Activated naive CD4-positive, alpha-beta T cell treated with anti-CD3 and anti-CD28 coated beads, Interleukin-2, amount 10 ng/mL, durations not matched to agents 7 days and 5 days (primary cell): ENCODE measurements at regions not wholly inside any gene's neighbourhood (a gene's known extent, or its start where the extent isn't known, plus 50 kb on each side); places are given as distances from the start of the nearest gene placed in this dataset.

Experiments
- CTCF ChIA-PET: fragments of 350-600 bp; sonication (Branson Sonifier 250); formaldehyde crosslinking; loops from one replicate; lab custom pipeline; 2021; ENCODE audit warnings: antibody characterized with exemption; lab: Charles Lee
- DNase-seq: peaks from one replicate; pipeline ENCODE4 v3.0.0-alpha.2; 2020
- H3K27ac Mint-ChIP-seq: one replicate; pipeline ENCODE4 v1.8.0; 2021; ENCODE audit warnings: mild to moderate bottlenecking, moderate library complexity, mixed read lengths
- H3K27me3 Mint-ChIP-seq: one replicate; pipeline ENCODE4 v1.8.0; 2021; ENCODE audit warnings: mild to moderate bottlenecking, mixed read lengths
- H3K36me3 Mint-ChIP-seq: one replicate; pipeline ENCODE4 v1.8.0; 2021; ENCODE audit warnings: mixed read lengths
- H3K4me1 Mint-ChIP-seq: one replicate; pipeline ENCODE4 v1.8.0; 2021; ENCODE audit warnings: mixed read lengths
- H3K4me3 Mint-ChIP-seq: one replicate; pipeline ENCODE4 v1.8.0; 2021; ENCODE audit warnings: mild to moderate bottlenecking, moderate library complexity, mixed read lengths
- H3K9me3 Mint-ChIP-seq: one replicate; pipeline ENCODE4 v1.8.0; 2021; ENCODE audit warnings: mixed read lengths

DNA sequence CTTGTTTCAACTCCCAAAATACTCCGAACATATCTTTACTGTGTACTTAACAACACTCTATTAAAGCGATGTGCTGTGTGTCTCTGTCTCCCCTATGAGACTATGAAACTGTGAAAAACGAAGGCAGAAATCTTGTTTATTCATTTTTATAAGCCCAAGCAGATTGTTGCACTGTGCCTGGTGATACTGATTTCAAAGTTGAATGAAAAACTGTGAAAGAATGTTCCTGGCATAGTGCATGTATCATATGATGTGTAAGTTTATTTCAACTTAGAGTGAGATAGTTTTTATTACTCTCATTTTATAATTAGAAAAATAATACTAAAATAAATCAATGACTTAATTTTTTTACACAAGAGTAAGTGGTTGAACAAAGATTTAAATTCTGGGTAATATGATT is 471.9 kb upstream of the PCDH15 start:
- H3K4me3 Mint-ChIP-seq: no peak overlapping the region
- no peak for DNase-seq
- CTCF ChIA-PET: no interaction called here
- H3K36me3 Mint-ChIP-seq: no peaks in the 10 kb centered on the region
- no peaks in the 10 kb centered on the region for H3K27me3 Mint-ChIP-seq
- no peaks in the 10 kb centered on the region for H3K4me1 Mint-ChIP-seq
- H3K9me3 Mint-ChIP-seq: peaks cover 2% of the 10 kb centered on the region
- no peak overlapping the region for H3K27ac Mint-ChIP-seq

DNA sequence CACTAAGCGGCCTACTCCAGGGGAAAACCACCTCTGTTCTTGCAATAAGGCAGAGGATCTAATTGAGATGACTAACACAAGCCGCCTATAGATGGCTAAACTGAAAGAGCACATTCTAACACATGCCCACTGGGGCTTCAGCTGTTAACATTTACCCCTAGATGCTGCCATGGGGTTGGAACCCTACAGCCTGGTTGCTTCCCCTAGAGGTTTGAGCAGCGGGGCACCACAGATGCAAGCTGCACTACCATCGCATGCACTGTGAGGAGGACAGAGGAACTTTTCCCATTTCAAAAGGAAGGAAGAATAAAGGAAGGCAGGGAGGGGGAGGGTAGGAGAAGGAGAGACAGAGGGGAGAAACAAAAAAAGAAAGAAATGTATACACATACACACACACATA is 465.8 kb upstream of the PCDH15 start:
- Mint-ChIP-seq H3K4me3 (no peak overlapping the region), H3K27ac (no peak overlapping the region), H3K36me3 (no peaks in the 10 kb centered on the region), H3K4me1 (no peaks in the 10 kb centered on the region), H3K9me3 (peaks cover 2% of the 10 kb centered on the region), H3K27me3 (no peaks in the 10 kb centered on the region)
- CTCF ChIA-PET: no interaction called here
- no peak for DNase-seq

DNA sequence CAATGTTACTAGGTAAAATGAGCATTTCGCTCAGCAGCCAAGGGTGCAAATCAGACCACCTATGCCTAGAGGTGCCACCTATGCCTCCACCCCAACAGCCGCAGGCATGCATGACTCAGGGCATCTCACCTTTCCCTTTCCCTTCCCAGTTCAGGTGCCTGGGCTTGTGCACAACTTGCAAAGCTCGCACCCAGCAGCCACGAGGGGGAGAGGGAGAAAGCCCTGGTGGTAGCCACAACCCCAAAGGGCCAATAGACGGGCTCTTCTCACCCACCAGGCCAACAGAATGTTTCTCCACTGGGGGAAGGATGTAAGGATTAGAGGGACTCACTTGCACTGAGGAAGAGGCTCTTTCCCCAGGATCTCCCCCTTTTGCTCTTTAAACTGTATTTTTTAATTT is 462.3 kb upstream of the PCDH15 start:
- Mint-ChIP-seq H3K27me3 (no peaks in the 10 kb centered on the region), H3K27ac (no peak overlapping the region), H3K9me3 (peaks cover 6% of the 10 kb centered on the region), H3K36me3 (no peaks in the 10 kb centered on the region), H3K4me1 (no peaks in the 10 kb centered on the region), H3K4me3 (no peak overlapping the region)
- CTCF ChIA-PET: no interaction called here
- DNase-seq: no peak

DNA sequence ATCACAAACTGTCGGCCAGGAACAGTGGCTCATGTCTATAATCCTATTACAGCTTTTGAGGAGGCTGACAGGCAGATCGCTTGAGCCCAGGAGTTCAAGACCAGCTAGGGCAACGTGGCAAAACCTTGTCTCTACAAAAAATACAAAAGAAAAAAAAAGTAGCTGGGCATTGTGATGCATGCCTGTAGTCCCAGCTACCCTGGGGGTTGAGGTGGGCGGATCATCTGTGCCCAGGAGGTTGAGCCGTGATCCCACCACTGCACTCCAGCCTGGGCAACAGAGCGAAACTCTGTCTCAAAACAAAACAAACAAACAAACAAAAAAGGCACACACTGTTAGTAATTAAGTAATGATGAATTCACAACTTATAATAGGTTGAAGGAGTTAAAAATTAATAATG is 441.5 kb upstream of the PCDH15 start:
- CTCF ChIA-PET: no interaction called here

DNA sequence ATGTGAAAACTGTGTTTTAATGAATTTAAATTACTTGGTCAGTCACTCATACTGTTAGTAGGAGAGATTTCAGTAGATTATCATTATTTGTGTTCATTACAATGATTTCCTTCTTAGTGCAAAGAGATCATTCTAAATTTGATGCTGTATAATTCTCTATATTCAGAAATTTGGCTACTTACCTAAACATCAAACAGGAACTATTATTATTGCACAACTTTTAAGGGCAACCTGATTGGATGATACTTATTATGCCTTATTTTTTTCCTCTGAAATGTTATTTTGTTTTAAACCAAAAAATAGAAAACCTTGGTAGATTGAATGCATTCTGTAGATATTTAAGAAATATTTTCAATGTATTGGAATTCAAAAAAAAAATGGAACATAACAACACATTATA is 436.4 kb upstream of the PCDH15 start:
- Mint-ChIP-seq H3K27me3 (no peaks in the 10 kb centered on the region), H3K4me1 (no peaks in the 10 kb centered on the region), H3K4me3 (no peak overlapping the region), H3K9me3 (no peaks in the 10 kb centered on the region), H3K27ac (no peak overlapping the region), H3K36me3 (no peaks in the 10 kb centered on the region)
- CTCF ChIA-PET: no interaction called here
- DNase-seq: no peak

More for the DNA sequence above, 441.5 kb upstream of the PCDH15 start:
- Mint-ChIP-seq H3K4me3 (no peak overlapping the region), H3K36me3 (no peaks in the 10 kb centered on the region), H3K27ac (no peak overlapping the region), H3K27me3 (no peaks in the 10 kb centered on the region), H3K9me3 (no peaks in the 10 kb centered on the region), H3K4me1 (no peaks in the 10 kb centered on the region)
- DNase-seq: no peak

DNA sequence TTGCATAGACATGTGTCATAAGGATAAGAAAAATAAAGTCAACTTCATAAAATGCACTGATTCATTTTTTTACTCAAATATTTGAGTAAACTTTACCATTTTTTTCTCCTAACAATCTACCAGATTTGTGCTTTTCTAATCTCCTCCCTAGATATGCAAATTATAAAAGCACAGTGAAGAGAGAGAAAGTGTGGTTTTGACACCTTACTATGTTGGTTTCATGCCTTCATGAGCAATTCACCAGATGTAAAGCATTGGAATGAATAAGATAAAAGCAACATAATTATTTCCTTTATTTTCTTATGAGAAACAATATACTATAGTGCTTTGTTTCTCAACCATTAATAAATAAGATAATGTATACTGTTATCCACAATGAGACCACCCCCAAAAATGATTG is 432.5 kb upstream of the PCDH15 start:
- no peak for DNase-seq
- no peak overlapping the region for H3K4me3 Mint-ChIP-seq
- CTCF ChIA-PET: no interaction called here
- no peaks in the 10 kb centered on the region for H3K4me1 Mint-ChIP-seq
- H3K27ac Mint-ChIP-seq: no peak overlapping the region
- H3K36me3 Mint-ChIP-seq: no peaks in the 10 kb centered on the region
- H3K9me3 Mint-ChIP-seq: no peaks in the 10 kb centered on the region
- no peaks in the 10 kb centered on the region for H3K27me3 Mint-ChIP-seq

DNA sequence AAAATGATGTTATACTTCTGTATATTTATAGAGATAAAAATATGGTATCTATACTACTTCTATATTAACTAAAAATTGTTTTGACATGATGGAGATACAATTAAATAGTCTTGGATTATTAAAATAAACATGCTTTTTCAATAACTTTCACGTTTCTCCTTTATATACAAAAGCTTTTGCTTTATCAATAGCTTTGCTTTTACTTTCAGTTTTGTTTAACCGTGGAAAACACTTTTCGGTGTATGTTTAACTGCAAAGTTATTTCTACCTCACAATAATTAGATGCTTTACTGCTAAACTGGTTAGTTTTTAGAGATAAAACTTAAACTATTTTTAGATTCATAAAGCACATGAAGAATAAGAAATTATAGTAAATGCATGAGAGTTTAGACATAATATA is 432.1 kb upstream of the PCDH15 start:
- no peak overlapping the region for H3K27ac Mint-ChIP-seq
- no peaks in the 10 kb centered on the region for H3K4me1 Mint-ChIP-seq
- no peak for DNase-seq
- H3K4me3 Mint-ChIP-seq: no peak overlapping the region
- no peaks in the 10 kb centered on the region for H3K9me3 Mint-ChIP-seq
- no peaks in the 10 kb centered on the region for H3K27me3 Mint-ChIP-seq
- CTCF ChIA-PET: no interaction called here
- H3K36me3 Mint-ChIP-seq: no peaks in the 10 kb centered on the region

DNA sequence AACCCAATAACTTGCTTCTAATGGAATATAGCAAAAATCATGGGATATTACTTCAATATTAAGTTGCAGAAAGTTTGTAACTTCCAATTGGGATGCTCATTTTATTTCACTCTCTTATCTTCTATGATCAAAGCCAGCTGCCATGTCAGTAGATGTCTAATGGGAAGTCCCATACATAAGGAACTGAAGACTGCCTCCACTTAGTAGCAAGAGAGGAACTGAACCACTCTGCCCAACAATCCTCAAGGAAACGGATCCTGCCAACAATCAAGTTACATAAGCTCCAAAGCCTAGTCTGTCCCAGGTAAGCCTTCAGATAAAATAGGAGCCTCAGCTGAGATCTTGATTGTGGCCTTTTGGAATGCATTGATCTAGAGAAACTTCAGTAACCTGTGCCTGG is 431.5 kb upstream of the PCDH15 start:
- no peak overlapping the region for H3K4me3 Mint-ChIP-seq
- H3K9me3 Mint-ChIP-seq: no peaks in the 10 kb centered on the region
- H3K36me3 Mint-ChIP-seq: no peaks in the 10 kb centered on the region
- CTCF ChIA-PET: no interaction called here
- no peaks in the 10 kb centered on the region for H3K4me1 Mint-ChIP-seq
- no peak overlapping the region for H3K27ac Mint-ChIP-seq
- no peak for DNase-seq
- no peaks in the 10 kb centered on the region for H3K27me3 Mint-ChIP-seq

DNA sequence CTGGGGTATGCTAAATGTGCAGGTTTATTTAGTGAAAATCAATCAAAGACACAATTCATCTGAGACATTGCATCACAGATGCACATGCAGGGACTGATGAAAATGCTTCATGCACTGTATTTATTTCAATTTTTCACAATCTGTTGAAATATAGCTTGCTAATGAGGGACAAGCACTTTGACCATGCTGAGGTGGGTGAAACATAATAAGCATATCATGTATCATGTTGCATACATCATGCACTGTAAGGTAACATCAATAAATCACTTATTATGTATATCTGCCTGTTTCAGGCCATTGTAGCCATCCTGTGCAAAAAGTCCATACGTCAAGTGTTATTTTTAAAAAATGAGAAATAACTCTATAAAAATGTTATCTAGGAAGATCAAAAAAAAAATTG is 426.9 kb upstream of the PCDH15 start:
- Mint-ChIP-seq H3K4me3 (no peak overlapping the region), H3K4me1 (no peaks in the 10 kb centered on the region), H3K36me3 (no peaks in the 10 kb centered on the region), H3K9me3 (no peaks in the 10 kb centered on the region), H3K27ac (no peak overlapping the region), H3K27me3 (no peaks in the 10 kb centered on the region)
- CTCF ChIA-PET: no interaction called here
- no peak for DNase-seq

DNA sequence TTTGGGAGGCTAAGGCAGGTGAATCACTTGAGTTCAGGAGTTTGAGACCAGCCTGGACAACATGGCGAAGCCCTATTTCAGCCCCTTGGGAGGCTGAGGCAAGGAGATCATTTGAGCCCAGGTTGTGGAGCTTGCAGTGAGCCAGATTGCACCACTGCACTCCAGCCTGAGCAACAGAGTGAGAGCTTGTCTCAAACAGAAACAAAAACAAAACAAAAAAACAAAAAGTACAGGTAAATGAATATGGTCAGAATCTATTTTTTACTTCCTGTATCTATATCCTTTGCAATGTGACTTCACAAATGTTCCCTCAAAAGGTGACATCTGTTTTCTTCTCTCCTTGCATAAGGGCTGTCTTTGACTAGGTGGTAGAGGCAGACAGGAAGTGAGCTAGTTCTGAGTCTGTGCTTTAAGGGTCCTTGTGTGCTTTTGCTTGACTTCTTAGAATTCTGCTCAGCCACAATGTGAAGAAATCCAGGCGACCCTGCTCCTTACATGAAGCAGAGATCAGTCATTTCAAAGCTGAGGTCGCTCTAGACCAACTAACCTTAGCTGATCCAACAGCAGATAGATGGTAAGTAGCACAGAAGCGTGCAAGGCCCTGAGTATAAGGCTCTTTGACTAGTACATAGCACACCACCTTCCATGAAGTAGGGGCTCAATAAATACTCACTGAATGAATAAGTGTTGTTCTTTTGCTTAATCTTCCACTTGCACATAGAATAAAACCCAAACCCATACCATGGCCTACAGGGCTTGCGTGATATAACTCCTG is 423.2 kb upstream of the PCDH15 start:
- H3K4me1 Mint-ChIP-seq: no peaks in the 10 kb centered on the region
- no peak overlapping the region for H3K27ac Mint-ChIP-seq
- peaks cover 2% of the 10 kb centered on the region for H3K9me3 Mint-ChIP-seq
- H3K4me3 Mint-ChIP-seq: no peak overlapping the region
- no peaks in the 10 kb centered on the region for H3K36me3 Mint-ChIP-seq
- no peaks in the 10 kb centered on the region for H3K27me3 Mint-ChIP-seq
- CTCF ChIA-PET: no interaction called here
- no peak for DNase-seq

DNA sequence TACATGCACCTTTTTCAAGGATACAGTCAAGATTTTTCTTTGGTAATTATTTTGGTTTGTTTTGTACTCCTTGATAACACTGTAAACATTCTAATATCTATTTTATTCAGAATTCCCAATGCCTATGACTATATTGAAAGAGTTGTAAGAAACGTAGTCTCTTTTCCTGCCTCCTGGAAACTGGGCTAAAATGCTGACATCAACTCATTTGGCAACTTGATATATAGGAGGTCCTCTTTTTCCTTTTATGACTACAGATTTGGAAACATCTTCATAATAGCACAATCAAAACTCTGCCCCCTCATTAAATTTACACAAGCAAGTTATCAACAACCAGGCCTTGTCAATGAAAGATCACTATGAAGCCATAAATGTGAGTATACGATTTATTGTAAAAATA is 422.3 kb upstream of the PCDH15 start:
- Mint-ChIP-seq H3K4me1 (no peaks in the 10 kb centered on the region), H3K36me3 (no peaks in the 10 kb centered on the region), H3K27ac (no peak overlapping the region), H3K27me3 (no peaks in the 10 kb centered on the region), H3K9me3 (peaks cover 2% of the 10 kb centered on the region), H3K4me3 (no peak overlapping the region)
- DNase-seq: no peak
- CTCF ChIA-PET: no interaction called here

DNA sequence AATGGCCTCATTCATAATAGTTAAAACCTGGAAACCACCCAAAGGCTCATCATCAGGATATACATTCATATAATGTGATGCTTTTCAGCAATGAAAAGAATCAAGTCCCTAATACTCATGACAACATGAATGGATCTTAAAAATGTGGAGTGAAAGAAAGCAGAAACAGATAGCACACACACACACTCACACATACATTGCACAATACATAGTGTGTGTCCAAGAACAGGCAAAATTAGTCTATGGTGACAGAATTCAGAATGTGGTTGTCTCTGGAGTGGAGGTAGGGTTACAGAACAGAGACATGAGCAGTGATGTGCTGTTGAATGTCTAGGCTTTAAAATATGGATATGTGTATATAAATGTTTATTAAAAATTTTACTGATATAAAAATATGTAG is 419.9 kb upstream of the PCDH15 start:
- Mint-ChIP-seq H3K9me3 (peaks cover 2% of the 10 kb centered on the region), H3K4me1 (no peaks in the 10 kb centered on the region), H3K27me3 (no peaks in the 10 kb centered on the region), H3K36me3 (no peaks in the 10 kb centered on the region), H3K27ac (no peak overlapping the region), H3K4me3 (no peak overlapping the region)
- CTCF ChIA-PET: no interaction called here
- DNase-seq: no peak

DNA sequence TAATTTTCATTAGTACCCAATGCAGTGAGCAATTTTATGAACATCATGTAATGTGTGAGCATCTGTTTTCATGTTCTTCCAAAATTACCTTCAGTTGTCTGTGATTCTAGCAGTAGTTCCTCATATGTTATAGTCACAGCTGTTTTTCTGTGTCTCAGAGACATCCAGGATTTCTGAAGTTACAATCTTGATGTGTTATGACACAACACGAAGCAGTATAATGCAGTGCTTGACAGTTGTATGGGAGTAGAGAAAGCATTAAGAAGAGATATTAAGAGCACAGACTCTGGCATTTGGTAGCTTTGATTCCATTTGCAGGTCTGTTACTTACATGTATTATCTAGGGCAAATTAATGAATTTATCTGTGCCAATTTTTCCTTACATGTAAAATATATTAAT is 414.7 kb upstream of the PCDH15 start:
- no peak for DNase-seq
- Mint-ChIP-seq H3K27me3 (no peaks in the 10 kb centered on the region), H3K9me3 (peaks cover 2% of the 10 kb centered on the region), H3K27ac (no peak overlapping the region), H3K4me3 (no peak overlapping the region), H3K36me3 (no peaks in the 10 kb centered on the region), H3K4me1 (no peaks in the 10 kb centered on the region)
- CTCF ChIA-PET: no interaction called here

DNA sequence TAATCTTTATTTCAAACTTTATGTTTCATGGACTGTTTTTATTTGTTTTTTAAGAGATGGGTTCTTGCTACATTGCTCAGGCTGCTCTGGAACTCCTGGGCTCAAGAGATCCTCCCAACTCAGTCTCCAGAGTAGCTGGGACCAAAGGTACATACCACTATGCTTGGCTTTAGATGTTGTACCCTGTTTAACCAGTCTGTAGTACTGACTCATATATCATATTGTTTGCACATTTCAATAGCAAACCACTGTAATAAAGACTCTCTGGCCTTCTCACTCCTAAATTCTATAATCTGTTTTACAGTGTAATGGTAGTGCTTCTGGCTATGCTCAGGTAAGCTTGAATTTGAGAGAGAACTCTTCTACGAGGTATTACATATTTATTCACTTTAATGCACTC is 413.6 kb upstream of the PCDH15 start:
- no peaks in the 10 kb centered on the region for H3K36me3 Mint-ChIP-seq
- no peak overlapping the region for H3K4me3 Mint-ChIP-seq
- H3K9me3 Mint-ChIP-seq: peaks cover 4% of the 10 kb centered on the region
- CTCF ChIA-PET: no interaction called here
- H3K27me3 Mint-ChIP-seq: no peaks in the 10 kb centered on the region
- H3K27ac Mint-ChIP-seq: no peak overlapping the region
- no peaks in the 10 kb centered on the region for H3K4me1 Mint-ChIP-seq
- DNase-seq: no peak

DNA sequence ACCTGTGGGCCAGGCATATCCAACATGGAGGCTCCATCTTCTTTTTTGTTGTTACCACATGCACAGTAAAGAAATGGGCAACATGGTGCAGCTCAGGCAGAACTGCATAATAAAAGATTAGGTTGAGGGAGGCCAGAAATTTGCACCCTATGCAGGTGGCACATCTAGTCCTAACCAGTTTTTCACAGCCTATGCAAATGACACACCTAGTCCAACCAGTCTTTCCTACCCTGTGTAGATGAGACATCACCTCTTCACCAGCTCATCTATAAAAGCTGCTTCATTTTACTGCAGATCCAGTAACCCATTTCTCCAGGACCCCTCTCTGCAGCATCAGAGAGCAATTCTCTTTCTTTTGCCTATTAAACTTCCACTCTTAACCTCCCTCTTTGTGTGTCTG is 411.0 kb upstream of the PCDH15 start:
- CTCF ChIA-PET: no interaction called here
- Mint-ChIP-seq H3K27ac (no peak overlapping the region), H3K4me1 (no peaks in the 10 kb centered on the region), H3K27me3 (no peaks in the 10 kb centered on the region), H3K4me3 (no peak overlapping the region), H3K9me3 (peaks cover 10% of the 10 kb centered on the region), H3K36me3 (no peaks in the 10 kb centered on the region)
- no peak for DNase-seq

DNA sequence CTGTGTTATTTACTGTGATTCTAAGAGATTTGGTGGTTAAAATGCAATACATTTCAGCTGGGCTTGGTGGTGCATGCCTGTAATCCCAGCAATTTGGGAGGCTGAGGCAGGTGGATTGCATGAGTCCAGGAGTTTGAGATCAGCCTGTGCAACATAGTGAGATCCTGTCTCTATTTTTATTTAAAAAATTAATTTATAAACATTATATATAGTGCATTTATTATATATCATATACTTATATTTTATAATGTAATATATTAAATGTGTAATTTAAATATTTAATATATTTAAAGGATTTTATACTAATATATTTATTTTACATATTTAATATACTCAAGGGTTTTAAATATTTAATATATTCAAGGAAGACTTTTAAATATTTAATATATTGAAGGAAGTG is 402.8 kb upstream of the PCDH15 start:
- no peak overlapping the region for H3K27ac Mint-ChIP-seq
- CTCF ChIA-PET: no interaction called here
- no peak overlapping the region for H3K4me3 Mint-ChIP-seq
- H3K36me3 Mint-ChIP-seq: no peaks in the 10 kb centered on the region
- H3K4me1 Mint-ChIP-seq: no peaks in the 10 kb centered on the region
- no peaks in the 10 kb centered on the region for H3K27me3 Mint-ChIP-seq
- no peak for DNase-seq
- peaks cover 16% of the 10 kb centered on the region for H3K9me3 Mint-ChIP-seq
